Esophagus squamous epithelium (tissue), 5 donors: ENCODE measurements at regions not wholly inside any gene's neighbourhood (a gene's known extent, or its start where the extent isn't known, plus 50 kb on each side); places are given as distances from the start of the nearest gene placed in this dataset.

ENCODE experiments used
- DNase-seq: peaks from one replicate; lab custom pipeline; 2025; lab: John Stamatoyannopoulos, UW
- H3K27ac ChIP-seq, 4 donors: fragments of 200-600 bp; sonication (generic); one replicate each; pipeline ENCODE4 v1.5.1; 2016 to 2019; ENCODE audit warnings: mild to moderate bottlenecking in 1 of 4
- H3K27me3 ChIP-seq, 4 donors: fragments of 200-600 bp; sonication (generic); 1 replicate in 3 of 4; 2 replicates in 1 of 4; pipeline versions ENCODE4 v1.5.1 to v1.6.0; 2017 to 2021; ENCODE audit warnings: antibody characterized with exemption in 1 of 4
- H3K36me3 ChIP-seq, 3 donors: fragments of 200-600 bp; sonication (generic); one replicate each; pipeline ENCODE4 v1.5.1; 2016 to 2019
- H3K4me1 ChIP-seq, 3 donors: fragments of 200-600 bp; sonication (generic); one replicate each; pipeline ENCODE4 v1.5.1; 2017 to 2019
- H3K4me3 ChIP-seq, 4 donors: fragments of 200-600 bp; sonication (generic); 1 replicate in 3 of 4; 2 replicates in 1 of 4; pipeline ENCODE4 v1.5.1; 2016 to 2019; ENCODE audit warnings: mild to moderate bottlenecking in 2 of 4, moderate library complexity in 1 of 4
- H3K9me3 ChIP-seq, 3 donors: fragments of 200-600 bp; sonication (generic); one replicate each; pipeline ENCODE4 v1.5.1; 2016 to 2019
- CTCF ChIP-seq, 6 experiments: fragments of 450-650 bp in 4 of 6; fragments of 200-600 bp in 2 of 6; sonication (generic) in 2 of 6; IDR thresholded peaks; one replicate each; pipeline ENCODE4 v1.5.1; 2016 to 2019; ENCODE audit warnings: antibody characterized with exemption in 6 of 6, mild to moderate bottlenecking in 4 of 6, moderate library complexity in 4 of 6
- POLR2A ChIP-seq, 4 donors: fragments of 450-650 bp; IDR thresholded peaks; one replicate each; pipeline ENCODE4 v1.6.1; 2017; ENCODE audit warnings: antibody characterized with exemption in 4 of 4, mild to moderate bottlenecking in 4 of 4, moderate library complexity in 3 of 4
- WGBS, 2 donors: methylation state at CpG; one replicate each; pipeline ENCODE4 v1.1.5; 2018; 5-methylcytosine and 5-hydroxymethylcytosine counted together
- intact Hi-C: fragments of 100-400 bp; cut with DNase I; formaldehyde crosslinking; loops from one replicate; pipeline ENCODE4 v1.15.0; 2022
- donor health status: DM: yes; HTN: yes; CAD: no.

- 42 to 65% methylated on average over 6 of the region's 6 CpGs for WGBS, 2 donors
- no peaks in the 10 kb centered on the region for H3K9me3 ChIP-seq
- no peaks in the 10 kb centered on the region for H3K36me3 ChIP-seq
- no peaks in the 10 kb centered on the region for H3K27me3 ChIP-seq
- DNase-seq = no peak
- H3K27ac ChIP-seq = no peak overlapping the region
- no peak for TF ChIP-seq POLR2A (IDR thresholded peaks at IDR 0.05)
- no peak for TF ChIP-seq CTCF (IDR thresholded peaks at IDR 0.05)
- H3K4me1 ChIP-seq = no peaks in the 10 kb centered on the region
- intact Hi-C loops = no loop called here
- H3K4me3 ChIP-seq = no peak overlapping the region
Measured at GRCh38 chr21:15543473-15543872, 186.3 kb upstream of the USP25 start.

- Histone ChIP-seq H3K27me3 (no peaks in the 10 kb centered on the region), H3K36me3 (no peaks in the 10 kb centered on the region), H3K9me3 (no peaks in the 10 kb centered on the region), H3K4me3 (no peak overlapping the region), H3K4me1 (no peaks in the 10 kb centered on the region), H3K27ac (no peak overlapping the region)
- DNase-seq = no peak
- intact Hi-C loops = no loop called here
- WGBS, 2 donors = 51 to 52% methylated on average over 3 of the region's 3 CpGs
- TF ChIP-seq POLR2A (IDR thresholded peaks at IDR 0.05) (no peak), CTCF (IDR thresholded peaks at IDR 0.05) (no peak)
Measured at GRCh38 chr21:15549671-15550070, 180.1 kb upstream of the USP25 start.

- Histone ChIP-seq H3K36me3 (no peaks in the 10 kb centered on the region), H3K9me3 (no peaks in the 10 kb centered on the region), H3K4me3 (no peak overlapping the region), H3K4me1 (no peaks in the 10 kb centered on the region), H3K27ac (no peak overlapping the region), H3K27me3 (no peaks in the 10 kb centered on the region)
- intact Hi-C loops = no loop called here
- 42 to 53% methylated on average over 2 to 3 of the region's 3 CpGs for WGBS, 2 donors
- DNase-seq = no peak
- TF ChIP-seq CTCF (IDR thresholded peaks at IDR 0.05) (peak in 3 of 6 experiments; percentile 20 to 53 (median 34)), POLR2A (IDR thresholded peaks at IDR 0.05) (no peak)
Measured at GRCh38 chr21:15552914-15553494, 176.8 kb upstream of the USP25 start.

- Histone ChIP-seq H3K27ac (no peak overlapping the region), H3K9me3 (no peaks in the 10 kb centered on the region), H3K4me1 (no peaks in the 10 kb centered on the region), H3K4me3 (no peak overlapping the region), H3K27me3 (no peaks in the 10 kb centered on the region), H3K36me3 (no peaks in the 10 kb centered on the region)
- TF ChIP-seq CTCF (IDR thresholded peaks at IDR 0.05) (no peak), POLR2A (IDR thresholded peaks at IDR 0.05) (no peak)
- no peak for DNase-seq
- intact Hi-C loops = no loop called here
- WGBS, 2 donors = 78 to 80% methylated on average over 4 of the region's 4 CpGs
Measured at GRCh38 chr21:15557925-15558324, 171.9 kb upstream of the USP25 start.

GRCh38 chr21:15558884-15559283 lies 170.9 kb upstream of the USP25 start:
- intact Hi-C loops = no loop called here
- Histone ChIP-seq H3K27ac (no peak overlapping the region), H3K9me3 (no peaks in the 10 kb centered on the region), H3K36me3 (no peaks in the 10 kb centered on the region), H3K4me1 (no peaks in the 10 kb centered on the region), H3K27me3 (no peaks in the 10 kb centered on the region), H3K4me3 (no peak overlapping the region)
- TF ChIP-seq POLR2A (IDR thresholded peaks at IDR 0.05) (no peak), CTCF (IDR thresholded peaks at IDR 0.05) (no peak)
- no peak for DNase-seq
- 18 to 44% methylated on average over 1 of the region's 1 CpG for WGBS, 2 donors
